Inflammatory macrophage treated with lipopolysaccharide for 4 hours (primary cell): ENCODE measurements at regions not wholly inside any gene's neighbourhood (a gene's known extent, or its start where the extent isn't known, plus 50 kb on each side); places are given as distances from the start of the nearest gene placed in this dataset.

Experiments
- DNase-seq: peaks from one replicate; pipeline ENCODE4 v3.0.0-alpha.2; 2020

DNA sequence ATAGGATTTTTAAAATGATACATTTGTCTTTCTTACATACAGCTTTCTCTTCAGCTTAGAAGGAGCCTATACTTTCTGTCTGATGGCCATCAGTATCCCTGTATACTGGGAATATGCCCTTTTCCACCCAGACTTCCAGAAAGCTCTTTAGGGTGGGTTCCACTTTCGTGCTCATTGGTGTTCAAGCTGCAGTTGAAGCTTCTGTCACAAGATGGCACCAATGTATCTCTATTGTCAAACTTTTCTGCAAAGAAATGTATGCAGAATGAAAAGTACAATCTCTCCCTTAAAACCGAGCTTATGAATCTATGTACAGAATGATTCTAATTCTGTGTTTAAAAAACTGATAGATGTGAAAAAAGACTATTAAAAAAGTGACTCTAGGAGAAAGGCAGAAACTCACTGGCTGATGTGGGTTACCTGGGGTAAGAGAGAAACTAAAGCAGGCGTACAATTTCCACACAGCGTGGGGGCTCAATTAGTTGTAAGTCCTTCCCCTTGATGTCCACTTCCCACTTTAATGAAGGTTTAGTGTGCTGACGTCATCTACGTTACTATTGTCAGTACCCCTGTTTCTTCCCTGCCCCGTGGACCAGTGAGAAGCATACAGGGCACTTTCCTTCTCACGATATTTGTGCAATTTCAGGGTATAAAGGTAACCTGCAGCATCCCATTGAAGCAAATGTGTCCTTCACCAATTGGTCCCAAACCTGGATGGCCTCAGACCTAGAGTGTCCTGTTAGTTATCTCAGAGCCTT, 57.3 kb upstream of the TCEAL2 start:
- peak; percentile 0 for DNase-seq

GRCh38 chrX:102063445-102064074, 61.9 kb upstream of the TCEAL2 start:
- no peak for DNase-seq

- no peak for DNase-seq
Measured at GRCh38 chrX:102044496-102044895, 81.0 kb upstream of the TCEAL2 start.

DNA sequence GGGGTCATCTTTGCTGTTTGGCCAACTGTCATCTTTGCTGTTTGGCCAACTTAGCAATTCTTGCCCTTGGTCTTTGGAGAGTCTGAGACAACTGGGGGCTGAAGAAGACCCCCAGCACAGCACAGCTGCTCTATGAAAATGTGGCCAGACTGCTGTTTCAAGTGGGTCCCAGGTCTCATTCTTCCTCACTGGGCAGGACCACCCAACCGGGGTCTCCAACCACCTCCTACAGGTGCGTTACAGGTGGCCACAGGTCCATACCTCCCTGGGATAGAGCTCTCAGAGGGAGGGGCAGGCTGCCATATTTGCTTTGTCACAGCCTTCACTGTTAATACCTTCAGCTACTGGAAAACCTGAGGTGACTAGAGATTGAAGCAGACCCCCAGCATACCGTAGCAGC, 82.1 kb upstream of the TCEAL2 start:
- no peak for DNase-seq

- no peak for DNase-seq
Measured at GRCh38 chrX:102042372-102043325, 82.8 kb upstream of the TCEAL2 start.

GRCh38 chrX:102029026-102029425, 96.5 kb upstream of the TCEAL2 start:
- DNase-seq = no peak

DNA sequence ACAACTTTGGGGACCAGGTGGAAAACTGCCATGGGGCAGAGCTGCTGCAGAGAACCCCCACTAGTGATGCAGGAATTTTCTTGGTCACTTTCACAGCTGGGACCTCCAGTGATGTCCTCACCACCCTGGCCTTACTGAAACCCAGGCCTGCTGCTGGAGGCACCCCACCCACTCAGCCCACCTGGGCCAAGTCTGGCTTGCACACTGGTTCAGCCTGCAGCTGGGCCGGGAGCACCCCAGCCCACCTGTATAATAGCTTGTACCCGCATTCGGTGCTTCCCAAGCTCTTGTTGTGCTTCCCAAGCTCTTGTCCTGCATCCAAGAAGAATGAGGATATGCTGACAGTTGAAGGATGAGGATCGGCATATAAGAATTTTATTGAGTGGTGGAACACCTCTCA, 86.4 kb upstream of the ZMAT1 start:
- DNase-seq = no peak

- DNase-seq = no peak
Measured at GRCh38 chrX:102008901-102009300, 77.1 kb upstream of the ZMAT1 start.

DNA sequence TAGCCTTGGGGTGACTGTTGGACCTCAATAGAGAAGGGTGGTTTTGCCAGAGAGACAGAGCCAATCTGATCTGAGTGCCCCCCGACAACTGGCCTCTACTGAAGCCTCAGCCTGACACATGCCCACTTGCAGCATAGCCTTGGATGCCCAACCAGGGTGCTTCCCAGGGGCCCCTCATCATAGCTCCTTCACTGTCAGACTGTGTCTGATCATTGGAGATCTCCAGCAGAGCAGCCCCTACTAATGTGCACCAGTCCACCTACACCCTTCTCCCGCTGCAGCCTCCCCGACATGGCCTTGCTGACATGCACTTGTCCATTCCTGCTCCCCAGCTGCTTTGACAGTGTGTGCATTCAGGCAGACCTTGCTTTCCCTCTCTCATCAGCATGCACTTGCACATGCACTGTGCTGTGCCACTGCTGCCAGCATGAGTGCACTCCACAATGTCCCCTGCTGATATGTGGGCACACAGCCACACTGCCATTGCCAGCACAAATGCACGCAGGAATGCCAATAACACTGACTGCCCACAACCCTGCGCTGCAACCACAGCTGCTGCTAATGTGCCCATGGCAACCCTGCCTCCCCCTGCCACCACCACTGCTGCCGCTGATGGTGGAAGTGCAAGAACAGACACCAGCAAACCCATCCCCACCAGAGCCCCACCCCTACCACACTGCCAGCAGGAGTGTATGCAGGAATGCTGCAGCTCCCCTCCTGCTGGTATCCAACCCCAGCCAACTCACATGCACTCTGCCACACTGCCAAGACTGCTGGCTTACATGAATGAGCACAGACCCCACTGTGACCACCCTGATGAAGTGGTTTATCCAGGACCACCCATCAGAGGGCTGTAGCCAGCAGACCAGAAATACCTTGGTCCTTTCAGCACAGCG, 68.1 kb upstream of the ZMAT1 start:
- DNase-seq = no peak

- DNase-seq = no peak
Measured at GRCh38 chrX:101993335-101993734, 61.5 kb upstream of the ZMAT1 start.

GRCh38 chrX:101986586-101986985, 54.8 kb upstream of the ZMAT1 start:
- no peak for DNase-seq
